H1 (cell line): ENCODE measurements at regions not wholly inside any gene's neighbourhood (a gene's known extent, or its start where the extent isn't known, plus 50 kb on each side); places are given as distances from the start of the nearest gene placed in this dataset.

Experiments
- EP300 ChIP-seq, 2 experiments: IDR thresholded peaks; 1 replicate in 1 of 2; 2 replicates in 1 of 2; pipeline ENCODE4 v1.6.1; 2011 to 2012; ENCODE audit warnings: low read depth in 2 of 2, low read length in 2 of 2, mild to moderate bottlenecking in 2 of 2, borderline replicate concordance in 1 of 2, inconsistent platforms in 1 of 2, moderate library complexity in 1 of 2
- TF ChIP-seq, protein P1 (sequence below), 3 experiments: IDR thresholded peaks; 1 replicate in 2 of 3; 2 replicates in 1 of 3; pipeline versions ENCODE4 v1.5.1 to v1.6.1; 2011; ENCODE audit warnings: low read length in 3 of 3, mild to moderate bottlenecking in 3 of 3, inconsistent platforms in 2 of 3, low read depth in 1 of 3, moderate library complexity in 1 of 3; ENCODE audit not compliant: insufficient read depth in 1 of 3; ENCODE audit errors: control extremely low read depth in 1 of 3

- TF ChIP-seq, protein P1, sequence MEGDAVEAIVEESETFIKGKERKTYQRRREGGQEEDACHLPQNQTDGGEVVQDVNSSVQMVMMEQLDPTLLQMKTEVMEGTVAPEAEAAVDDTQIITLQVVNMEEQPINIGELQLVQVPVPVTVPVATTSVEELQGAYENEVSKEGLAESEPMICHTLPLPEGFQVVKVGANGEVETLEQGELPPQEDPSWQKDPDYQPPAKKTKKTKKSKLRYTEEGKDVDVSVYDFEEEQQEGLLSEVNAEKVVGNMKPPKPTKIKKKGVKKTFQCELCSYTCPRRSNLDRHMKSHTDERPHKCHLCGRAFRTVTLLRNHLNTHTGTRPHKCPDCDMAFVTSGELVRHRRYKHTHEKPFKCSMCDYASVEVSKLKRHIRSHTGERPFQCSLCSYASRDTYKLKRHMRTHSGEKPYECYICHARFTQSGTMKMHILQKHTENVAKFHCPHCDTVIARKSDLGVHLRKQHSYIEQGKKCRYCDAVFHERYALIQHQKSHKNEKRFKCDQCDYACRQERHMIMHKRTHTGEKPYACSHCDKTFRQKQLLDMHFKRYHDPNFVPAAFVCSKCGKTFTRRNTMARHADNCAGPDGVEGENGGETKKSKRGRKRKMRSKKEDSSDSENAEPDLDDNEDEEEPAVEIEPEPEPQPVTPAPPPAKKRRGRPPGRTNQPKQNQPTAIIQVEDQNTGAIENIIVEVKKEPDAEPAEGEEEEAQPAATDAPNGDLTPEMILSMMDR (IDR thresholded peaks at IDR 0.05; ENCODE audit: control extremely low read depth in 1 of 3, insufficient read depth in 1 of 3, low read depth in 1 of 3, low read length in 3 of 3) = no peak
- no peak for TF ChIP-seq EP300 (IDR thresholded peaks at IDR 0.05; ENCODE audit: borderline replicate concordance in 1 of 2, low read depth in 2 of 2, low read length in 2 of 2)
Measured at GRCh38 chr7:35348611-35349400, 94.9 kb upstream of the TBX20 start (continued).
